GM19328 (cell line): ENCODE measurements at regions not wholly inside any gene's neighbourhood (a gene's known extent, or its start where the extent isn't known, plus 50 kb on each side); places are given as distances from the start of the nearest gene placed in this dataset.
"Not testable (repeated sequence)": the region's sequence is repeated elsewhere in the genome, so short reads cannot be mapped to it uniquely, and the experiment has no call there.

ENCODE experiments used
- ATAC-seq: cut with Tn5 transposase; IDR thresholded peaks from one replicate; pipeline ENCODE4 v1.9.1; 2021; ENCODE audit warnings: mild to moderate bottlenecking, moderate library complexity; ENCODE audit not compliant: unreplicated experiment

DNA sequence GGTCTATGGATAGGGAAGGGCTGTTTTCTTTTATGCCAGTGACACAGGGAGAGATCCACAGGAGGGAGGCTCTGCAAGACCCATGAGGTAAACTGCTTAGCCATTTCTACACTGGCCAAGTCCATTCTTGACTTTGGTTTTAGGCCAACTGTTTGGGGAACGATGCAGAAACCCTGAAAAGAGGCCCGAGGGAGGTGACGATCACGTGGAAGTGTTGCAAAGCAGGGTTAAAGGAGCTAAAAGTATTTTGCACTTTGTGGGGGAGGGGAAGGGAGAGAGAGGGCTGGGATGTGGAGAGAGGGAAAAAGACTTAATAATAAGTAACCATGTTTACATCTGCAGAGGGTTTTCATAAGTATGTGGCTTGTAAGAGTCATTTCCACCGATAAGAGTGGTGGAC is 239.7 kb downstream of the EMX2 start:
- ATAC-seq, result no peak

DNA sequence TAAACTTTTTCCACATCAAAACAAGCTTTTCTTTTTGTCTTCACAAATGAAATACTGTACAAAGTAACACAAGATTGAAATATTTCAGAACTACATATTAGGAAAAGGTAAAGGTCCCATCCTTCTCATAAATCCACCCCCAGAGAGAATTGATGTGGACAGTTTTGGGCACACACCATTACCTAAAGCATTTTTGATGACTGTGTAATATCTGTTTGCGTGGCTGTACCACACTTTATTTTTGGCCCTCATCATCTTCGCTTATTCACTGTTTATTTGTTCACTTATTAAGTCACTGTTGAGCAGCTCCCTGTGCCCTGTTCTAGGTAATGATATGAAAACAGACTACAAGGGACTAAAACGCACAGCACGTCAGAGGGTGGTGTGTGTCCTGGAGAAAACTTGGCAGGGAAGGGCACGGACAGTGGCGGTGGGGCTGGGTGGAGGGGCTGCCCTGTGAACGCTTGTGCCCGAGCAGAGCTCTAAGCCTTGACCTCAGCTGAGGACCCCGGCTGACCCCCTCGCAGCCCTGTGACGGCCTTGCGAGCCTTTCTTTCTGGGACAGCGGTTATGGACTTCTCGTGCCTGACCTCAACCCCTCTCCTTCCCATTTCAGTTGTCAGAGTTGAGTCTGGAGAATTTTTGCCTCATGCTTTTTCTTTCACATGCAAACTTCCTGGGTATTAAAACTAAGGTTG is 241.3 kb downstream of the EMX2 start:
- ATAC-seq, result no peak

DNA sequence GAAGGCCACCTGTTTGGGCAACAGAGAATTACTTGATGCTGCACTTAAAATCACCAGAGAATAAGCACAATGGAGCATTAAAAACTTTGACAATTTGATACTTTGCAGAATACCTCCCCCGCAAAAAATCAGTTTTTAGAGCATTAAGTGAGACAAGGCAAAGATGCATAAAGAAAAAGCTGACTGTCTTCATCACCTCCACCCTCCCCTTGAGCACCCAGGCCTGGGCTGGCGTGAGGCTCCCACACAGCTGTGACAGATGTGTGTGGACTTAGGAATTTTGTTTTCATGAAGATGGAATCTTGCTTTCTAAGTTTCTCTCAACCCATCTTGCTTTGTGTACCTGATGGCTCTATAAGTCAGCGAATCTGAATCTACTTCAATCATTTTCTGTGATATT is 242.2 kb downstream of the EMX2 start:
- no peak for ATAC-seq

DNA sequence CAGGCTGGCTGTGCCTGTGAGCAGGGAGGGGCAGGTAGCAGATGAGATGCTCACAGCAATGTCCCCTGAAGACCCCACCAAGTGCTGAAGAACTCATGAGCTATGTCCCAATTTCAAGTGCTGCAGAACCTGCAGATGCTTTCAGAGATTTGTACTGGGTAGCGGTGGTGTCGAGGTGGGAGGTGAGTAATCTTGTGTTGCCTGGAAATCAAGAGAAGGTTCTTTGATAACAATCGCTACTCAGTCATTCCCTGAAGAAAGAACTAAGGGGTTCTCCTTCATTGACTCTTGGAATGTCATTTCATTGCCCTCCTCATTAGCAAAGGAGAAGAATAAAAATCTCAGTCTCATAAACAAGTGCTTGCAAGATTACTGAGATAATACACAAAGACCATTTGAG is 246.4 kb downstream of the EMX2 start:
- no peak for ATAC-seq

DNA sequence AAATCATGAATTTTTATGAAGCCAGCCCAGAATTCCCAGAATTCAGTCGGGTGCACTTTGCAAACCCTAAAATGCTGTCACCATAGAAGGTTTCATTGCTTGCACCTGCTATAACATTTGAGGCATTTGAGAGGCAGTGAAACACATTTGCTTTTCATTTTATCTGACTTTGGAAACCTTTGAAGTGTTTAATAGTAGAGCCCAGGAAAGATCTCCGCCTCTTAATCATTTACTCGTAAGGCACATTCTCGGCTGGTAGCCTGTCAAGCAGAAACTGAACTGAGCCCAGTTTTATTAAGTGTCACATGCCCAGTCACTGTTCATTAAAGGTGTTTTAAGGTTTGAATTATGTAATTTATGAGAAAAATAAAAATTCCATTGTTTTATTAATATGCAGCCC is 247.6 kb downstream of the EMX2 start:
- no peak for ATAC-seq

DNA sequence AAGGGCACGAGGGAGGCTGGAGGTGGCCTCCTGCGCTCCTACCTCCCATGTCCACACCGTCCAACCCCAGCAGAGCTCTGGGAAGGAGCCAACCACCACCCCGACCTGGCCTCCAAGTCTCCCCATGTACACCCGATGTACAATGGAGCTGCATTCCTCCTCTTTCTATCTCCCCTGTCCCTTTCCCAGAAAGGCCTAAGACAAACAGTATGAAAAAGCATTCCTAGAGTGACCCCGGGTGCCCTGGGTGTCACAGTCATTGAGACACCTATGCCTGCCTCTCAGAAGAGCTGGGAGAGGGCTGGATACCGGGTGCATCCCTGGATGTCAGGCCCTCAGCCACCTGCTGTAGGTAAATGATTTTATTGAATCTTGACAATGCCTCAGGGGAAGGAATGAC is 248.1 kb downstream of the EMX2 start:
- no peak for ATAC-seq

- ATAC-seq, result no peak
Measured at GRCh38 chr10:117792214-117792613, 249.7 kb downstream of the EMX2 start.

GRCh38 chr10:117796130-117796745 is 250.5 kb downstream of the RAB11FIP2 start:
- ATAC-seq, result no peak

- ATAC-seq, result no peak
Measured at GRCh38 chr10:117797296-117797695, 249.4 kb downstream of the RAB11FIP2 start.

GRCh38 chr10:117801691-117802090 is 245.1 kb downstream of the RAB11FIP2 start:
- ATAC-seq, result no peak

GRCh38 chr10:117804470-117805011 is 242.2 kb downstream of the RAB11FIP2 start:
- ATAC-seq, result no peak

GRCh38 chr10:117805139-117805538 is 241.6 kb downstream of the RAB11FIP2 start:
- ATAC-seq, result no peak

DNA sequence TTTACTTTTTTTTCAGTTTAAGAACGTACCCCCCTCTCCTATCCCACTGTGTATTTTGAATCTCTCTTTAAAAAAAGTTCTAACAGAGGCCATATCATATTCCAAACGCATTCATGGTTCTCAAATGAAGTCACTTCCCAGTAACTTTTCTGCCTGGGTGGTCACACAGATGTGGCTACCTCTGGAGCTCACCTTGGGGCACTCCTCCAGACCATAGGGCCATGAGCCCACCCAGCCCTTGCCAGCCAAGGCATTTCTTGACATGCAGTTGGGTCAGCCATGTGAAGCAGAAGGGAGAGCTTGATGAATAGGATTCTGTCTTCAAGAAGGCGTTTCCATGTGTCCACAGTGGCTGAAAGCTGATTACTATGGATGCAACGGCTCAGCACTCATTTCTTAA is 239.3 kb downstream of the RAB11FIP2 start:
- no peak for ATAC-seq

- not testable (repeated sequence) for ATAC-seq
Measured at GRCh38 chr10:117815816-117816215, 230.9 kb downstream of the RAB11FIP2 start.

GRCh38 chr10:117817116-117817515 is 229.6 kb downstream of the RAB11FIP2 start:
- ATAC-seq, result no peak

DNA sequence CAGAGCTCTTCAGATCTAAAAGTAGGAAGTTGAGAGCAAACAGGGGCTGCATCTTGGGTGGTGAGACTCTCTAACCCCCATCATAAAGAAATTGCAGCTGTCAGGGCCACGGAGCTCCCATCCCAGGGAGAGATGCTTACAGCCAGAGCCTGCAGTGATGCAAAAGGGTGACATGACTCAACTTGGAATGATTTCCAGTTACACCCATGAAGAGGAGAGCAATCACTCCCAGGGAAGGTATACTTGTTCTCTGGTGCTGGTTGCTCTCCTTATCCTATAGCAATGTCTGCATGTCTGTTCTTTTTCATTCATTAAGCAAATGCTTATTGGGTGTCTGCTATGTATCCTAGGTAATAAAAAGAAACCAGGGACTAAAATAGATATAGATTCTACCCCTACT is 228.0 kb downstream of the RAB11FIP2 start:
- no peak for ATAC-seq

- ATAC-seq, result no peak
Measured at GRCh38 chr10:117819304-117819703, 227.4 kb downstream of the RAB11FIP2 start.

DNA sequence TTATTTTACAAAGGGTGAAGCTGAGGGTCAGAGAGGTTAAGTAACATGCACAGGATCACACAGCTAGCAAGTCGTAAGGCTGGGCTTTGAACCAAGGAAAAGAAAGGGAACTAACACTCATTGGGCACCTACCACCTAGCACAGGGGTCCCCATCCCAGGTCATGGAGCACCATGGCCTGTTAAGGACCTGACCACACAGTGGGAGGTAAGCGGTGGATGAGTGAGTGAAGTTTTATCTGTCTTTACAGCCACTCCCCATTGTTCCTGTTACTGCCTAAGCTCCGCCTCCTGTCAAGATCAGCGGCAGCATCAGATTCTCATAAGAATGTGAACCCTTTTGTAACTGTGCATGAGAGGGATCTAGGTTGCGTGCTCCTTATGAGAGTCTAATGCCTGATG is 222.8 kb downstream of the RAB11FIP2 start:
- no peak for ATAC-seq

GRCh38 chr10:117830205-117830604 is 216.5 kb downstream of the RAB11FIP2 start:
- ATAC-seq, result no peak

DNA sequence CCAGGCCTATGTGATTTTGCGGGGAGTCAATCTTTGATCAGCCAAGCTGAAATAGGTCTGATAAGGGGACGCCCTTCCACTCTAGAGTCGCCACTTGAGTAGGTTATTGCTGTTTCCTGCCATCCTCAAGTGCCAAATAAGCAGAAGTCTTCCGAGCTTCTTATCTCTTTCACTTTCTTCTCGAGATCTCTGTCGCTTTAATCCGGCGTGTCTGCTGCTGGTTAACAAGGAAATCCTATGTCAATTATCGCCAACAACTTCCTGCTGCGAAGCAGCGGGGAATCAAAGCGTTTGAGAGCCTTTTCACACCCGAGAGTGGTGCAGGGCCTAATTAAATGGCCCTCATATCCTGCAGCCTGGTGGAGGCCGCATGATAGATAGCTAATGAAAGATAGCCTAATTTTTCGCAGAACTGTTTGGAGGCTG is 215.9 kb downstream of the RAB11FIP2 start:
- no peak for ATAC-seq

DNA sequence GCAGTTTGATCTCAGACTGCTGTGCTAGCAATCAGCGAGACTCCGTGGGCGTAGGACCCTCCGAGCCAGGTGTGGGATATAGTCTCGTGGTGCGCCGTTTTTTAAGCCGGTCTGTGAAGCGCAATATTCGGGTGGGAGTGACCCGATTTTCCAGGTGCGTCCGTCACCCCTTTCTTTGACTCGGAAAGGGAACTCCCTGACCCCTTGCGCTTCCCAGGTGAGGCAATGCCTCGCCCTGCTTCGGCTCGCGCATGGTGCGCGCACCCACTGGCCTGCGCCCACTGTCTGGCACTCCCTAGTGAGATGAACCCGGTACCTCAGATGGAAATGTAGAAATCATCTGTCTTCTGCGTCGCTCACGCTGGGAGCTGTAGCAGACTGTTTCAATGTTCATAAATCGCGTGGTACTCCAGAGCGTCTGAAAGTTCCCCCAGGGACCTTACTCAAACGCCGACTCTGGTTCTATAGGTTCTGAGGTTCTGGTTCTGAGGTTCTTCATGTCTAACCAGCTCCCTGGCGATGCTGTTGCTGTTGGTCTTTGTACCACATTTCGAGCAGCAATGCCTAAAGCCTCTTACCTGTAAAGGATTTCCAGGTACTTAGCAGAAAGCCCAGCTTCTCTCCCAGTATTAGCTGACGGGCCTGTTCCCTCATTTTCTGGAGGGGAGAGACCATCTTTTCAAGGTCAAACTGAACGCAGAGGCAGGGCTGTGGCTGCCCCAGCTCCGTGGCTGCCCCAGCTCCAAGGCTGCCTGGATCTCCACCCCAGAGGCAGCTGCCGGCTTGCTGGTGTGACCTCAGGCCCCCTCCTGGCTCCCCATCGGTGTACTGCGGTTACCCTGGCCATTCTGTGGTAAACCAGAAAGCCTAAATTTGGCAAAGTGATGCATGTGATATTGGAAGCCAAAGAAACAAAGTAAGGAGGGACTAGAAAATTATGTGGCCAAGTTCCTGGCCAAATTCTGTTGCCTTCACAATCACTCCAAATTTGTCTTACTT is 207.9 kb downstream of the RAB11FIP2 start:
- not testable (repeated sequence) for ATAC-seq
